ENCODE measurements at regions not wholly inside any gene's neighbourhood (a gene's known extent, or its start where the extent isn't known, plus 50 kb on each side); places are given as distances from the start of the nearest gene placed in this dataset.

- TF ChIP-seq RELB (IDR thresholded peaks at IDR 0.05; ENCODE audit: low read depth) (no peak), NR2C1 (IDR thresholded peaks at IDR 0.05) (no peak), EGR1 (IDR thresholded peaks at IDR 0.05; ENCODE audit: borderline replicate concordance in 1 of 2, low read depth in 2 of 2, low read length in 2 of 2) (no peak), BACH1 (IDR thresholded peaks at IDR 0.05; ENCODE audit: borderline replicate concordance) (no peak)
Measured at GRCh38 chr1:218991089-218991488, 182.6 kb upstream of the LYPLAL1 start (continued).

DNA sequence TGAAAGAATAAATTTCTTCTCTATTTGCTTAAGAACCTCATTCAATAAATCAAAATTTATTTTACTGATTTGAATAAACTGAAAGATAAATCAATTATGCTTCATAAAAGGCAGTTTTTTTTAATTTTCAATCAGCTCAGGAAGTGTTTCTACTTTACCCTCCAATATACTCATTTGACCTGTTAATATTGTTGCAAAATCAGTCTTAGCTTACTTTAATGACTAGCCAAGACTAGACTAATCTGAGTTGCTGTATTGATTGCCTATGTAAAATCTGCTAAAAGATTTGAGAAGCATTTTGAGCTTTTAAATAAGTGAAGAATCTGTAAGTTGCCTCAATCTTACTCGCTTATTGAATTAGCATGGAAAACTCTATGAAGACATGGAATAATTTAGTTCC is 179.1 kb upstream of the LYPLAL1 start:
- SMC1A ChIA-PET (ENCODE audit: uncharacterized antibody, unreplicated experiment), result no interaction called here
- RAD21 ChIA-PET (ENCODE audit: unreplicated experiment), result interaction anchor here (0.6 kb wide), 1 partner anchor 352 kb away, joined by 3 read pairs; no protein-coding TSS in a partner anchor
- TF ChIP-seq ZNF274 (IDR thresholded peaks at IDR 0.05; ENCODE audit: insufficient read depth, insufficient read length) (no peak), TARDBP (IDR thresholded peaks at IDR 0.05; ENCODE audit: borderline replicate concordance) (no peak), MTA3 (IDR thresholded peaks at IDR 0.05; ENCODE audit: borderline replicate concordance, low read length) (no peak), ZNF592 (IDR thresholded peaks at IDR 0.05) (no peak), MXI1 (IDR thresholded peaks at IDR 0.05; ENCODE audit: low read depth, low read length) (no peak), PAX5 (IDR thresholded peaks at IDR 0.05; ENCODE audit: borderline replicate concordance, low read depth, low read length) (no peak), TCF12 (IDR thresholded peaks at IDR 0.05; ENCODE audit: low read depth, low read length) (no peak), LARP7 (IDR thresholded peaks at IDR 0.05) (no peak), RB1 (IDR thresholded peaks at IDR 0.05; ENCODE audit: borderline replicate concordance) (no peak), MTA2 (IDR thresholded peaks at IDR 0.05; ENCODE audit: low read depth) (no peak), SIX5 (IDR thresholded peaks at IDR 0.05; ENCODE audit: low read depth, low read length, severe bottlenecking) (no peak), SP1 (IDR thresholded peaks at IDR 0.05; ENCODE audit: low read depth, low read length) (no peak), ATF2 (IDR thresholded peaks at IDR 0.05; ENCODE audit: low read length) (no peak), CREM (IDR thresholded peaks at IDR 0.05; ENCODE audit: low read depth) (no peak), ZNF217 (IDR thresholded peaks at IDR 0.05) (no peak)

More for the DNA sequence above, 179.1 kb upstream of the LYPLAL1 start:
- 61% methylated on average over 1 of the region's 1 CpG for WGBS (ENCODE audit: insufficient coverage, insufficient replicate concordance, low lambda C conversion rate, missing lambda C conversion rate)
- Histone ChIP-seq H3K27ac (ENCODE audit: control insufficient read depth, insufficient read depth) (no peak overlapping the region), H3K9ac (ENCODE audit: control insufficient read depth, insufficient read depth, low read length) (no peak overlapping the region), H4K20me1 (ENCODE audit: control insufficient read depth, insufficient read depth) (no peaks in the 10 kb centered on the region), H3K4me1 (ENCODE audit: control insufficient read depth, insufficient read depth, low read length) (no peaks in the 10 kb centered on the region), H3K79me2 (ENCODE audit: control insufficient read depth, insufficient read depth, low read length) (no peaks in the 10 kb centered on the region), H3K36me3 (ENCODE audit: control insufficient read depth in 2 of 2, insufficient read depth in 2 of 2, low read length in 1 of 2) (no peaks in the 10 kb centered on the region), H3K9me3 (replicated peaks; ENCODE audit: control insufficient read depth, insufficient read depth, low read length) (no peaks in the 10 kb centered on the region), H2AFZ (ENCODE audit: control insufficient read depth, low read depth, low read length) (no peak overlapping the region), H3K27me3 (replicated peaks in 1 of 2; ENCODE audit: control insufficient read depth in 2 of 2, insufficient read depth in 2 of 2, low read length in 1 of 2) (no peaks in the 10 kb centered on the region), H3K4me2 (ENCODE audit: control insufficient read depth, insufficient read depth) (no peak overlapping the region), H3K4me3 (no peak overlapping the region)
- BruUV-seq (replicated peaks), result no TSS peak
- FAIRE-seq, result no peak
- in situ Hi-C loops (cut with MboI), result no loop called here
- ChIA-PET CTCF (no interaction called here), POLR2A (no interaction called here)
- intact Hi-C loops (cut with micrococcal nuclease; ENCODE audit: unreplicated experiment), result no loop called here
- no peak for ATAC-seq
- DNase-seq (ENCODE audit: low read depth, low spot score), result no peak

Data from GM12878 (cell line).